ENCODE measurements at regions not wholly inside any gene's neighbourhood (a gene's known extent, or its start where the extent isn't known, plus 50 kb on each side); places are given as distances from the start of the nearest gene placed in this dataset.

DNA sequence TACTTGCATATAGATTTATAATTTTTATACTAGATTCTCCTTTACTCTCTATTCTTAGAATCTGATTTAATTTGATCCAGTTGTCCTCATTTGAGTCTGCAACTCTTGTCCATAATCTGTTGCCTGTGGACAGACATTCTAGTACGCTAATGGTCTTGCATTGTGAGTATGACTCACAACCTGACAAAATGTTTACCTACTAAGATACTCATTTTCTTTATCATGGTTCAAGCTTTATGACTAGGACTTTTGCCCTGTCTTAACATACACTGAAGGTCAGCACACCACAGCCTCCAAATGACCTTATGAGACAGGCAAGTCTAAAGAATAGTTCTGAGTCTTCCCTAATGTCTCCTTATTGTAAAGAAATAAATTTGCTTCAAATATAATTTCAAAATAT lies 142.3 kb upstream of the CDH7 start:
- TF ChIP-seq, protein P1, sequence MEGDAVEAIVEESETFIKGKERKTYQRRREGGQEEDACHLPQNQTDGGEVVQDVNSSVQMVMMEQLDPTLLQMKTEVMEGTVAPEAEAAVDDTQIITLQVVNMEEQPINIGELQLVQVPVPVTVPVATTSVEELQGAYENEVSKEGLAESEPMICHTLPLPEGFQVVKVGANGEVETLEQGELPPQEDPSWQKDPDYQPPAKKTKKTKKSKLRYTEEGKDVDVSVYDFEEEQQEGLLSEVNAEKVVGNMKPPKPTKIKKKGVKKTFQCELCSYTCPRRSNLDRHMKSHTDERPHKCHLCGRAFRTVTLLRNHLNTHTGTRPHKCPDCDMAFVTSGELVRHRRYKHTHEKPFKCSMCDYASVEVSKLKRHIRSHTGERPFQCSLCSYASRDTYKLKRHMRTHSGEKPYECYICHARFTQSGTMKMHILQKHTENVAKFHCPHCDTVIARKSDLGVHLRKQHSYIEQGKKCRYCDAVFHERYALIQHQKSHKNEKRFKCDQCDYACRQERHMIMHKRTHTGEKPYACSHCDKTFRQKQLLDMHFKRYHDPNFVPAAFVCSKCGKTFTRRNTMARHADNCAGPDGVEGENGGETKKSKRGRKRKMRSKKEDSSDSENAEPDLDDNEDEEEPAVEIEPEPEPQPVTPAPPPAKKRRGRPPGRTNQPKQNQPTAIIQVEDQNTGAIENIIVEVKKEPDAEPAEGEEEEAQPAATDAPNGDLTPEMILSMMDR (IDR thresholded peaks at IDR 0.05) = no peak
- no peak for TF ChIP-seq POLR2A (IDR thresholded peaks at IDR 0.05)
